Progenitor cell of endocrine pancreas (in vitro differentiated cells): ENCODE measurements at regions not wholly inside any gene's neighbourhood (a gene's known extent, or its start where the extent isn't known, plus 50 kb on each side); places are given as distances from the start of the nearest gene placed in this dataset.

Experiments
- DNase-seq: peaks from one replicate; pipeline ENCODE4 v3.0.0; 2021; ENCODE audit warnings: low spot score; ENCODE audit not compliant: unreplicated experiment
- H3K27ac Mint-ChIP-seq: 2 replicates; pipeline ENCODE4 v1.8.0; 2021; ENCODE audit warnings: mild to moderate bottlenecking, moderate library complexity, mixed read lengths
- H3K27me3 Mint-ChIP-seq: 2 replicates; pipeline ENCODE4 v1.8.0; 2021; ENCODE audit warnings: mixed read lengths
- H3K36me3 Mint-ChIP-seq: 2 replicates; pipeline ENCODE4 v1.8.0; 2022; ENCODE audit warnings: mixed read lengths; ENCODE audit not compliant: insufficient read depth
- H3K4me1 Mint-ChIP-seq: 2 replicates; pipeline ENCODE4 v1.8.0; 2021; ENCODE audit warnings: low read depth, mixed read lengths
- H3K4me3 Mint-ChIP-seq: 2 replicates; pipeline ENCODE4 v1.8.0; 2021; ENCODE audit warnings: low read depth, mild to moderate bottlenecking, moderate library complexity, mixed read lengths
- H3K9me3 Mint-ChIP-seq: 2 replicates; pipeline ENCODE4 v1.8.0; 2021; ENCODE audit warnings: low read depth, mixed read lengths
- TF ChIP-seq, protein P1 (sequence below): fragments of 200-600 bp; sonication (generic); IDR thresholded peaks from one replicate; pipeline ENCODE4 v1.5.0; 2021; ENCODE audit warnings: antibody characterized with exemption, mild to moderate bottlenecking; ENCODE audit not compliant: unreplicated experiment

DNA sequence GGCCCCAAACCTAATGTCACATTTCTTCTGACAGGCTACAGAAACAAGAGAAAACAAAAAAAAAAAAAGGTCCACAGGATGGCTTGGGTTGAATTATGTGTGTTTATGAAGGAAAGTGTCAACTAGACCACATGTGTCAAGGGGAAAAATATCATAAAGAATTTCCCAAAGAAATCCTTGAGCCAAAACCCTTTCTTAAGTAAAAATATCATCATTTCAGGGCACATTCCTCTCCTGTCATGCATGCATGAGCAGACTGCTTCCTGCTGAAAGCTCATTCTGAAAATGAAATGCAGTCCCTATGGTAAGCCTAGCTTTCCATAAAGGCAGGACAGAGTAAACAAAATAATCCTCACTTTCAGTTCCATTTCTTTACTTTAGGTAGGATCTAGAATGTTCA is 85.7 kb upstream of the RBBP8 start:
- Mint-ChIP-seq H3K27me3 (no peaks in the 10 kb centered on the region), H3K4me1 (peaks cover 23% of the 10 kb centered on the region), H3K36me3 (no peaks in the 10 kb centered on the region), H3K27ac (no peak overlapping the region), H3K4me3 (no peak overlapping the region), H3K9me3 (no peaks in the 10 kb centered on the region)
- DNase-seq, result no peak
- TF ChIP-seq, protein P1, sequence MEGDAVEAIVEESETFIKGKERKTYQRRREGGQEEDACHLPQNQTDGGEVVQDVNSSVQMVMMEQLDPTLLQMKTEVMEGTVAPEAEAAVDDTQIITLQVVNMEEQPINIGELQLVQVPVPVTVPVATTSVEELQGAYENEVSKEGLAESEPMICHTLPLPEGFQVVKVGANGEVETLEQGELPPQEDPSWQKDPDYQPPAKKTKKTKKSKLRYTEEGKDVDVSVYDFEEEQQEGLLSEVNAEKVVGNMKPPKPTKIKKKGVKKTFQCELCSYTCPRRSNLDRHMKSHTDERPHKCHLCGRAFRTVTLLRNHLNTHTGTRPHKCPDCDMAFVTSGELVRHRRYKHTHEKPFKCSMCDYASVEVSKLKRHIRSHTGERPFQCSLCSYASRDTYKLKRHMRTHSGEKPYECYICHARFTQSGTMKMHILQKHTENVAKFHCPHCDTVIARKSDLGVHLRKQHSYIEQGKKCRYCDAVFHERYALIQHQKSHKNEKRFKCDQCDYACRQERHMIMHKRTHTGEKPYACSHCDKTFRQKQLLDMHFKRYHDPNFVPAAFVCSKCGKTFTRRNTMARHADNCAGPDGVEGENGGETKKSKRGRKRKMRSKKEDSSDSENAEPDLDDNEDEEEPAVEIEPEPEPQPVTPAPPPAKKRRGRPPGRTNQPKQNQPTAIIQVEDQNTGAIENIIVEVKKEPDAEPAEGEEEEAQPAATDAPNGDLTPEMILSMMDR, result no peak

DNA sequence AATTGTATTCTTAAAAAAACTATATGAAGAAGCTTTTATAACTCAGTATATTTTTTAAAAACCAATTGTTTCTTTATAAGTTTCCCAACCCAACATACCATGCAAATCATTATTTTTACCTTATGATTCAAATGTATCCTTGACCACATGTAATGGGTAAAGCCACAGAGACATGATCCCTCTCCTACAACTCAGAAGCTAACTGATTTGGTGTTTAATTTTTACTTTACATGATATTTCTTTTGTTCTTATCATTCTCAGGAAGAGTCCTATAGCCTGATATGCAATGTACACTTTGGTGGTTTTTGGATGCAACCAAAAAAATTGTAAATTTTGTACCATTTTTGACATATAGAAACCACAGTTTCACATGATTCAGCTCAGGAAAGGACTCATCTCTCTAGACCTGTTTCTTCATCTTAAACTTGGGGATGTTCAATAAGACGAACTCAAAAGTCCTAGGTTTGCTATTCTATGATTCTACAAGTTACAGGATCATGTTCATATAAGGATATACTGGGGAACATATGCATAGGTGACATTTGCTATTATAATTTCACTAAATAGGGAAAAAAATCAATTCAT is 85.2 kb upstream of the RBBP8 start:
- Mint-ChIP-seq H3K27ac (no peak overlapping the region), H3K36me3 (no peaks in the 10 kb centered on the region), H3K9me3 (no peaks in the 10 kb centered on the region), H3K27me3 (no peaks in the 10 kb centered on the region), H3K4me3 (no peak overlapping the region), H3K4me1 (peaks cover 23% of the 10 kb centered on the region)
- DNase-seq, result no peak
- TF ChIP-seq, protein P1, result no peak

DNA sequence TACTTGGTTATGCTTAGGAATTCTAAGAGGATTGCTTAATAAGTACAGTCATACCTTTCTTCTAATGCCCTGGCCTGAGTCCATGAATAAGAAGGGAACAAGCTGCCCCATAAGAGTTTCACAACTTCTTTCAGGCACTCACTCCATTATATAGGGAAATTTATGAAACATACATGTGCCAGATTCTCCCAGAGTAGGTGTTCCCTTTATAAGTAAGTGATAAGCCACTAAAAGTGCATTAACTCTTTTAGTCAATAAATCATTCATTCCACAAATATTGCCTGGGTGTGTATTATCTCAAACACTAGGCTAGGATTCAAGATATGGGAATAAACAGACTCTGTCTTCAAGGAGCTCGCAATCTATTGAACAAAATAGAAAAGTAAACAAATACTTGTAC is 84.5 kb upstream of the RBBP8 start:
- peaks cover 23% of the 10 kb centered on the region for H3K4me1 Mint-ChIP-seq
- H3K27ac Mint-ChIP-seq, result no peak overlapping the region
- no peak overlapping the region for H3K4me3 Mint-ChIP-seq
- no peaks in the 10 kb centered on the region for H3K9me3 Mint-ChIP-seq
- no peaks in the 10 kb centered on the region for H3K27me3 Mint-ChIP-seq
- TF ChIP-seq, protein P1, result no peak
- H3K36me3 Mint-ChIP-seq, result no peaks in the 10 kb centered on the region
- no peak for DNase-seq

DNA sequence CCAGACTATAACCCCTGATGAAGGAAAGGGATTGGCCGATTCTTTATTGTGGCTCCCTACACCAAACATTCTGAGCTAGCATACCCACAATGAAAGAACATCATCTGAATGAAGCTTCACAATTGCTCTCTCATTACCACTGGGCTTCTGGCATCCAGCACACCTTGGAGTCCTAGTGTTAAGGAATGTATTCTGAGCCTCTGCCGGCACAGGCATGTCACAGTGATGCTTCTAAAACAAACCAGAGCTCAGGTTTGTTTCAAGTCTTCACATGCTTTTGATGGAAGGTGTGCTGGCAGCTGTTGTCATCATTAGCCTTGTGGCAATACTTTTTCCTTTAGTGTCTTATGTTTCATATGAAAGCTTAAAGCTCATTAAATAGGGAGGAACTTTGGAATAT is 76.3 kb upstream of the RBBP8 start:
- DNase-seq, result no peak
- Mint-ChIP-seq H3K27me3 (no peaks in the 10 kb centered on the region), H3K36me3 (no peaks in the 10 kb centered on the region), H3K4me1 (peaks cover 1% of the 10 kb centered on the region), H3K27ac (no peak overlapping the region), H3K4me3 (no peak overlapping the region), H3K9me3 (no peaks in the 10 kb centered on the region)
- TF ChIP-seq, protein P1, result no peak

DNA sequence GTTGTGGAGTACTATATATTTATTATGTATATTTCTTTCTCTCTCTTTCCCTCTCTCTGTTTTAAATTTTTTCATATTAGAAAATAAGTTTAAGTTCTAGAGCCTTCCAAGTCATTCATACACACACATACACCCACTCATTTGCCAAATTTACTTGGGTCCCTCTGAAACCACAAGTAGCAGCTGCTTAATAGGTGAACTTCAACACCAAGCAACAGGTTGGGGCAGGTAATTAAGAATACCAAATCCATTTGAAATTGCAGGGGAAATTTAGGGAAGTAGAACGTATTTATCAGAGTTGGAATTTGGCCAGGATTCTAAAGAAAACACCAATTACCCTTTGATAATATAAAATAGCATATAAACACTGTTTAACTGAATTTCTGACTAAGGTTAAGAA is 75.0 kb upstream of the RBBP8 start:
- Mint-ChIP-seq H3K36me3 (no peaks in the 10 kb centered on the region), H3K27ac (no peak overlapping the region), H3K4me3 (no peak overlapping the region), H3K9me3 (no peaks in the 10 kb centered on the region), H3K27me3 (no peaks in the 10 kb centered on the region), H3K4me1 (peaks cover 1% of the 10 kb centered on the region)
- no peak for DNase-seq
- TF ChIP-seq, protein P1, result no peak
